ENCODE measurements at regions not wholly inside any gene's neighbourhood (a gene's known extent, or its start where the extent isn't known, plus 50 kb on each side); places are given as distances from the start of the nearest gene placed in this dataset.

GRCh38 chr5:98698359-98698758, 75.1 kb upstream of the RGMB start:
- no peak for TF ChIP-seq CTCF (IDR thresholded peaks at IDR 0.05; ENCODE audit: insufficient read depth, low read length, severe bottlenecking)
- FAIRE-seq: no peak
- peak; percentile 85 for DNase-seq (ENCODE audit: low read depth)
- H3K36me3 ChIP-seq (ENCODE audit: control insufficient read depth, insufficient read depth, low read length): no peaks in the 10 kb centered on the region
- no peak overlapping the region for H3K4me3 ChIP-seq (ENCODE audit: low read depth, low read length)
- H3K27me3 ChIP-seq (ENCODE audit: control insufficient read depth, insufficient read depth, low read length): no peaks in the 10 kb centered on the region

GRCh38 chr5:98700730-98701129, 72.7 kb upstream of the RGMB start:
- Histone ChIP-seq H3K36me3 (ENCODE audit: control insufficient read depth, insufficient read depth, low read length) (no peaks in the 10 kb centered on the region), H3K4me3 (ENCODE audit: low read depth, low read length) (no peak overlapping the region), H3K27me3 (ENCODE audit: control insufficient read depth, insufficient read depth, low read length) (no peaks in the 10 kb centered on the region)
- DNase-seq (ENCODE audit: low read depth): peak; percentile 49
- TF ChIP-seq CTCF (IDR thresholded peaks at IDR 0.05; ENCODE audit: insufficient read depth, low read length, severe bottlenecking): no peak
- FAIRE-seq: no peak

GRCh38 chr5:98705841-98706240, 67.6 kb upstream of the RGMB start:
- no peaks in the 10 kb centered on the region for H3K27me3 ChIP-seq (ENCODE audit: control insufficient read depth, insufficient read depth, low read length)
- no peak for TF ChIP-seq CTCF (IDR thresholded peaks at IDR 0.05; ENCODE audit: insufficient read depth, low read length, severe bottlenecking)
- FAIRE-seq (no peak), DNase-seq (ENCODE audit: low read depth) (peak; percentile 14)
- no peak overlapping the region for H3K4me3 ChIP-seq (ENCODE audit: low read depth, low read length)
- no peaks in the 10 kb centered on the region for H3K36me3 ChIP-seq (ENCODE audit: control insufficient read depth, insufficient read depth, low read length)

GRCh38 chr5:98709681-98710080, 63.8 kb upstream of the RGMB start:
- DNase-seq (ENCODE audit: low read depth) (no peak), FAIRE-seq (no peak)
- no peak for TF ChIP-seq CTCF (IDR thresholded peaks at IDR 0.05; ENCODE audit: insufficient read depth, low read length, severe bottlenecking)
- Histone ChIP-seq H3K27me3 (ENCODE audit: control insufficient read depth, insufficient read depth, low read length) (no peaks in the 10 kb centered on the region), H3K4me3 (ENCODE audit: low read depth, low read length) (no peak overlapping the region), H3K36me3 (ENCODE audit: control insufficient read depth, insufficient read depth, low read length) (no peaks in the 10 kb centered on the region)

GRCh38 chr5:98713027-98713426, 60.4 kb upstream of the RGMB start:
- DNase-seq (ENCODE audit: low read depth): peak; percentile 46
- FAIRE-seq: no peak
- no peaks in the 10 kb centered on the region for H3K27me3 ChIP-seq (ENCODE audit: control insufficient read depth, insufficient read depth, low read length)
- no peaks in the 10 kb centered on the region for H3K36me3 ChIP-seq (ENCODE audit: control insufficient read depth, insufficient read depth, low read length)
- no peak overlapping the region for H3K4me3 ChIP-seq (ENCODE audit: low read depth, low read length)
- TF ChIP-seq CTCF (IDR thresholded peaks at IDR 0.05; ENCODE audit: insufficient read depth, low read length, severe bottlenecking): no peak

GRCh38 chr5:98713856-98714255, 59.6 kb upstream of the RGMB start:
- FAIRE-seq (no peak), DNase-seq (ENCODE audit: low read depth) (no peak)
- Histone ChIP-seq H3K4me3 (ENCODE audit: low read depth, low read length) (no peak overlapping the region), H3K27me3 (ENCODE audit: control insufficient read depth, insufficient read depth, low read length) (no peaks in the 10 kb centered on the region), H3K36me3 (ENCODE audit: control insufficient read depth, insufficient read depth, low read length) (no peaks in the 10 kb centered on the region)
- no peak for TF ChIP-seq CTCF (IDR thresholded peaks at IDR 0.05; ENCODE audit: insufficient read depth, low read length, severe bottlenecking)
